Activated T-helper 1 cell treated with Interleukin-2 at 50 U/mL for 16 hours (primary cell): ENCODE measurements at regions not wholly inside any gene's neighbourhood (a gene's known extent, or its start where the extent isn't known, plus 50 kb on each side); places are given as distances from the start of the nearest gene placed in this dataset.

Experiments used
- DNase-seq: peaks from one replicate; pipeline ENCODE4 v3.0.0-alpha.2; 2020; ENCODE audit warnings: low read depth

DNA sequence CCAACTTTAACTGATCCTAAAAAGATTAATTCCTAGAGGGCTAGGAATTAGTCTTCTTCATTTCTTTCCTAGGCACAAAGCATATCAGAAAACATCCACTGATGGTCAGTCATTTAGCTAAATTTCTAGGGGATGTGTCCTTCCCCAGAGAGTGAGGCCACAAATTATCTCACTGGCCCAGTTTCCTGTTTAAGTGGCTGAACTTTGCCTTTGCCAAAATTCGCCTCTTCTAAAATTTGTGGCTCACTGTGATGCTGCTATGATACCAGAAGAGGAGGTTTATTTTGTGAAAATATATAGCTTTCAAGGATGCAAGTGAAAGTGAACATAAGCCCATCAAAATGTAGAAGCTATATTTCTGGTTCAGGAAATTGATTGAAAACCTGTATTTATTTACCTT lies 98.1 kb upstream of the FER start:
- DNase-seq: no peak

DNA sequence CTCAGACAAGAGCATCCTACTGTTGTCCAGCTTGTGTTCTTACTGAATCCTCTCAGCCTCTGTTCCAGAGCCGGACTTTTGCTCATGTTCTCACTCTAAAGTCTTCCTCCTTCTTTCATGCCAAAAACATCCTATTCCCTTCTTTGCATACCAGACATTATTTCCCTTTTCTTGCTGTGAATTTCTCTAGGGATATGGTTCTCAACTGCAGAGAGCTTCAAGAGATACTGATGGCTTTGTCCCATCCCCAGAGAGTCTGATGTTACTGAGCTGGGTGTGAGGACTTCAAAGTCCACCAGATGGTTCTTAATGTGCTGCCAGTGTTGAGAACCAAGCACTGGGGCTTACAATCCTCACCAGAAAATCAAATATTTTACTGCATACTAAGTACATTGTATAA lies 98.6 kb upstream of the FER start:
- DNase-seq: no peak

DNA sequence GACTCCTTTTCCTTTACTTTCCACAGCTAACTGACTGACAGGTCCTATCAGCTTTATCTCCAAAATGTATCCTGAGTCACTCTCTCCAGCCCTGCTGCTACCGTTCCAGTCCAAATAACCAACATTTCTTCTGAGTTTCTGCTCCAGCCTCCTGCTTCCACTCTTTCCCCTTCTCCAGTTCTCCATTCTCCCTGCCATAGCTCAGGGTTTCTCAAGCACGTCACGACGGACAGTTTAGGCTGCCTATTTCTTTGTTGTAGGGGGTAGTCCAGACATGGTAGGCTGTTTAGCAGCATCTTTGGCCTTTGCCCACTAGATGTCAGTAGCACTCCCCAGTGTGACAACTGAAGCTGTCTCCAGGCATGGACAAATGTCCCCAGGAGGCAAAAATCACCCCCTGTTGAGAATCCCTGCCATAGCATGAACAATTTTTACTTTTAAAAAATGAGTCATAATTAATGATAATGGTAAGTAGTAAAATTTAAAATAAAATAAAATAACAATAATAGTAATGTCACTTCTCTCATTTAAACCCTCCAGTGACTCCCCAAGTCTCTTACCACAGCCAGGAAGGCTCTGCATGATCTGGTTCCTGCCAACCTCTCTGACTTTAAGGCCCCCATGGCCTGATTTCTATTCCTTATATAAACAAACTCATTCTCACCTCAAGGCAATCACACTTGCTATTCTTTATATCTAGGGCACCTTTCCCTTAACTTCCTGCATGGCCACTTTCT lies 105.4 kb upstream of the FER start:
- peak; percentile 9 for DNase-seq

DNA sequence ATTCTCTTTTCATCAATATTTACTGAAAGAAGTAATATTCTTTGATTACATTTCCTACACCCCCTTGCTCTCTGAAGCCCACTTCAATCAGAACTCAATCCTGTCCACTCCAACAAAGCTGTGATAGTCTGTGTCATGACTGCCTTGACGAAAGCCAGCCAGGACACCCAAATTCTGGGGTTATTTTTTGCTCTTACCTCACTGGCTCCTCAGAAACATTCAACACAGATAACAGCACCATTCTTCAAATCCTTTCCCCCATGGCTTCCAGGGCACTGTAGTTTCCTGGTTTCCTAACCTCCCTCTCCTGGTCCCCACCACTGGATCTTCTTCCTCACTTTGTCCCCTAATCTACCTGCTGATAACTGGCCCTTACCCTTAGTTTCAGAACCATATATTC lies 106.1 kb upstream of the FER start:
- DNase-seq: no peak

DNA sequence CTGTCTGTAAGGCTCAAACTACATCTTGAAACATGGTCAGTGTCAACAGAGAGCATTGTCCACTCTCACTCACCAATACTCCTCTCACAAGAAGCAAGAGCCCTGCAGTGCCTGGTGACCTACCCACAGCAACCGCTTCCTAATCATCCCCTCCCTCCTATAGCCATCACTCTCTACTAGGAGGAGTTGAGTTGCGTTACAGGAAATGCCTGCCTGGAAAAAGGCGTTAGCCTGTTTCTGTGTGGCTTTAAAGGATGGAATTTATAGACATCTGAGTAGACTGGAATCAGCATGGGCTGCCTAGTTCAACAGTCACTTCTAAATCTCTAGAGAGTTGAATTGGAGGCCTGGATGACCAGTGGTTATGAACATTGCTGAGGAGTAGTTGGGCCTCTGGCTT lies 108.3 kb upstream of the FER start:
- no peak for DNase-seq

DNA sequence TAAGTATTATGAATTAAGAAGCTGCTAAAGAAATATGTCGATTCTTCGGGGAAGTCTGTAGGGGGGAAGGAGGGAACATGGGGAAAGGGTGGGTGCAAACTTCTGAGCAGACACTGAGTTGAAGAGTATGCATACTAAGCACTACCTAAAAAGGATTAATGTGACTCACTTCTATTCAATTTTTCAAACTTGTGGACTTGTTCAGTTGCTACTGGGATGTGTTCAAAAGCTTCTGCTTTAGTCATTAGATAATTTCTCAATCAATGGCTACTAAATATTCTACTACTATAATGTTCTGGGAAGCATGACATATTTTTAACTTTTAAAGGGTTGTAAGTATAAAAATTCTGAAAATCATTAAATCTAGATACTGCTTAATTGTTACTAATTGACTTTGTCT lies 109.7 kb upstream of the FER start:
- no peak for DNase-seq

DNA sequence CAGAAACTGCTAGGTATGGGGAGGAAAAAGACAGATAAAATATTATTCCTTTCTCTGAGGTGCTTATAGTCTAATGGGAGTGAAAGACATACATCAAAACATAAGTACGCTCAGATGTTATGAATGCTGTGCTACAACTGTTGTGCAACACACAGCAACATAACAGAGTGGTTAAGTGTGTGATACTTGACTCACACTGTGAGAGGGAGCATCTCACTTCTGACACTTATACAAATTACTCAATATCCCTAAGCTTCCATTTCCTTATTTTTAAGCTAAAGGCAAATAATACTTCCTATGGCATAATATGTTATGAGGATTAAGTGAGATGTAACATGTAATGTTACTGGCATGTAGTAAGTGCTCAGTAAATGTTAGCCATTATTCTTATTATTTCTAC lies 110.6 kb upstream of the FER start:
- no peak for DNase-seq

DNA sequence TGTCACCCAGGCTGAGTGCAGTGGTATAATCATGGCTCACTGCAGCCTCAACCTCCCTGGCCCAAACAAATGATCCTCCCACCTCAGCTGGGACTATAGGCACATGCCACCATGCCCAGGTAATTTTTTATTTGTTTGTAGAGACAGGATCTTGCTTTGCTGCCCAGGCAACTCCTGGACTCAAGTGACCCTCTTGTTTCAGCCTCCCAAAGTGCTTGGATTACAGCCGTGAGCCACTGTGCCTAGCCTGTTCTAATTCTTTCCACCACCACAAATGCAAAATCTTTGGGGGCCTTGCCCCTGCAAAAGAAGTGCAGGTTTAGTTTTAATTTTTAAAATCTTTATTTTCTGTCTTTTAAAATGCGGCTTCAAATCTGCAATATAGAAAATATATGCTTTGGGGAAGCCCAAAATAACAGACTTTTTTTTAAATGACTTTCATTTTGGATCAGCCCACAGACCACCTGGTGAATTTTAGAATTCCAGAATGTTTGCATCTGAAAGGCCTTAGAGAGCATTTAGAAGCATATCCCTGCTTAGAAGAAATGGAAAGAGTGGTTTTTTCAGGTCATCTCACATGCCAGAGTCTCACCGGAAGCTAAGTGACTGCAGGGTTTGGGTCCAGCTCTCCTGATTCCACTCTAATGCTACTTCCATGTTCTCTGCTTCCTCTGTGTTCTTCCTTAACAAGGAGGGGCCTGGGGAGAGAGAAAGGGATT lies 111.4 kb upstream of the FER start:
- DNase-seq: no peak

DNA sequence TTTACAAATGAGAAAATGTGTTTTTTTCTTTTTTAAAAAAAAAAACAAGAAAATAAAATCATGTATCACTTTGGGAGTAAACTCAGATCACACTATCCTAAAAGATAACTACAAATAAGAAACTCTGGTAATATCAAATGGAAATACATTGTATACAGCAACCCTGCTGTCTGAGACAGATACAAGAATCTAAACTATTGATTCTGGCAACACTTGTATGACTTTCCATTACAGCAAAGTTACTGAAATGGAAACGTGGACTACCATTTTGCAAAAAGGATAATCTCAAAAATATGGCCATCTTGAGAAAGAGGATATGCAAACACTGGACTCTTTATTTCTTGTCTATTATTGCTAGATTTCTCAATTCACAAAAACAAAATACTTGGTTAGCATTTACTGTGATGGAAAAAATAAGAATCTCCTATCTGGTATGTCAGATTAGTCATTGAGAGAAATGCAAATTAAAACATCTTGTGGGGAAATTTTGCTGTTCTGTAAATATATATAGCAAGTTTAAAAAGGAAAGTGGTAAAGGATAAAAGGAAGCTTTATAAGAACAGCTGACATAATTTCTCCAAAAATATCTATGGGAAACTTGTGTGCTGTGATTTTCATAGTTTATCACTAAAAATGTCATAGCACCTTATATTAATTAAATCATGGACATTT lies 112.9 kb upstream of the FER start:
- DNase-seq: no peak

DNA sequence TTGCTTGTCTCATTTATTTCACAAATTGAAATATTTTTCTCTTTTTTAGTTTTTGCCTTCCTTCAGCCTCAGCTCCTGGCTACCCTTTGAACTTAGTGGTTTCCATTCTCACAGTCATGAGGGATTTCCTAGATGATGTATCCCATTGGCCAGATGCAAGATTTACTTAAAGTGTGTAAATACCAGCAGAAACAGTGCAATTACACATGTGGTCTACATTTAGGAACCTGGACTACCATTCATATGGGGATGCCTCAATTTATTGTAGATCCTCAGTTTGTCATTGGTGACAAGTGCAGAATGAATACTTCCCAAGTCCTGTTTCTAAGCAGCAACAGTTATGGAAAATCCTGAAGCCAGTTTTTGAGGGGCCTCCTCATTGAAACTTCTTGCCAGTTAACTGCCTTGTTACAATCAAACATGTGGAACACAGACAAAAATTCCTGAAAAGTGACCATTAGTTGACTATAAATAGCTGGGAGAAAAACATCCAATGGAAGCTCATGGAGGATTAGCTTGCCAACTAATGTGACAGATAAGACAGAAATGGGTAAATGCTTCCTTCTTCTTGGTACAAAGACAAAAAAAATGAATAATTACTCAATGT lies 113.6 kb upstream of the FER start:
- no peak for DNase-seq

DNA sequence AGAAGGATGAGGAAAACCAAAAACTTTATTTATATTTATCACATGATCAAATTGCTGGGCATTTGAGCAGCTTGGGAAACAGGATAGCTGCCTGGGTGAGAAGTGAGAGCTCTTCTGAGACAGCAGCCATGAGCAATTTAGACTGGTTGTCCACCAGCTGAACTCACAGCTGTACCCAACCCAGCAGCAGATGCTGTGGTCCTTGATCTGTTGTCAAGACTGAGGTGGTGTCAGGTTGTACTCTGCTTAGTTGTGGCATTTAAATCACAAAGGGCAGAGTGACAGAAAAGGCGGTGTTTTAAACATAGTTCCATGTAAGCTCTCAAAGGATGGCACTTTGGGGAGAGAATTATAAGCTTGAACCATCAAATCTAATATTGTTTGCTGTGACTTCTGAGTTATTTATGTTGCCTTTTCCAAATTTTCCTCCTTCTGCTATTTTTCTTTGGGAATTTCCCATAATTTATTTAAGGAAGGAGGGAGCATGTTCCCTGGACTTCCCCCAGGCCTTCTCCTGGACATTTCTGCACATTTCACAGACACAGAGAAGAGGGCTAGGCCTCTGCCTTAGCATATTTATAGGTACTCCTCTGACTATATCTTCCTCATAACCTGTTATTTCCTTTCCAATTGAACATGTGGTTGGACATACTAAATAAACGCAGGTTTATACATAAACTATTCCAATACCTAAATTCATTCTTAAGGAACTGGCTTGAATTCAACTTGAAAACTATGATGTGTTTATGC lies 117.7 kb upstream of the FER start:
- no peak for DNase-seq

DNA sequence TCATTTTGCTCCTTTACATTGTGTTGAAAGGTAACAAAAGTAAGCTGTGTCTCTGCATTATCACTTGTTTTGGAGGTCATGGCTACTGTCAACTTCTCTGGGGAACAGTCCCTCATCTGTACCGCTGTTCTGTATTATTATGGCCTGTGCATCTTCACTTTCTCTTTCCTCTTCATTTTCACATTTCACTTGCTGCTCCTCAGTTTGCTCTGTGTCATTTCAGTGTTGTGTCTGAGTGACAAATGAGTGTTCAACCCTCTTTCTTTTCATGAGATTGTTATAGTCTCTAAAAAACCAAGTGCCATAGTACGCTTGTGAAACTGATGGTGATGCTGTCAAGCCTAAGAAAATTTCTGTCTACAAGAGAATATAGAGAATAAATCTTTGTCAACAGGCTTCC lies 122.0 kb upstream of the FER start:
- no peak for DNase-seq

DNA sequence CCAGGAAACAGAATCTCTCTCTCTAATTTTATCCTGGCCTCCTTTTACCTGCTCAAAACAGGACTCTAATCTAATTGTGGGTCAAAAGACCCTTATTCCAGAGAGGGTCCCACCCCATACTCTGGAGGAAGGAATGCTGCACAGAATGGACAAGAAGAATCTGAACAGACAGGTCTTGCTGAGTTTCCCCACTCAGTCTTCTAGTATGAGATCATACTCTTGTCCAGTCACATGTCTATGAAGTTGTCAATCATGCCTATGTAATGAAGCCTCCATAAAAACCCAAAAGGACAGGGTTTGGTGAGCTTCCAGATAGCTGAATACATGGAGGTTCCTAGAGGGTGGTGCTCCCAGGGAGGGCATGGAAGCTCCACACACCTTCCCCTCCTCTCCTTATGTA lies 123.9 kb upstream of the FER start:
- no peak for DNase-seq

DNA sequence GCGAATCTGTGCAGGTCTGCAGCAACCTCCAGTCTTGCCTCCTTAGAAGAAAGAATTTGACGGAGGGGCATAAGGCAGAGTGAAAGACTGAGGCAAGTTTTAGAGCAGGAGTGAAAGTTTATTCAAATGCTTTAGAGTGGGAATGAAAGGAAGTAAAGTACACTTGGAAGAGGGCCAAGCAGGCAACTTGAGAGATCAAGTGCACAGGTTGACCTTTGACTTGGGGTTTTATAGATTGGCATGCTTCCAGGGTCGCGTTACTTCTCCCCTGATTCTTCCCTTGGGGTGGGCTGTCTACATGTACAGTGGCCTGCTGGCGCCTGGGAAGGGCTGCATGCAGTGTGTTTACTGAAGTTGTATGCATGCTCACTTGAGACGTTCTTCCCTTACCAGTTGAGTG lies 127.2 kb upstream of the FER start:
- no peak for DNase-seq

DNA sequence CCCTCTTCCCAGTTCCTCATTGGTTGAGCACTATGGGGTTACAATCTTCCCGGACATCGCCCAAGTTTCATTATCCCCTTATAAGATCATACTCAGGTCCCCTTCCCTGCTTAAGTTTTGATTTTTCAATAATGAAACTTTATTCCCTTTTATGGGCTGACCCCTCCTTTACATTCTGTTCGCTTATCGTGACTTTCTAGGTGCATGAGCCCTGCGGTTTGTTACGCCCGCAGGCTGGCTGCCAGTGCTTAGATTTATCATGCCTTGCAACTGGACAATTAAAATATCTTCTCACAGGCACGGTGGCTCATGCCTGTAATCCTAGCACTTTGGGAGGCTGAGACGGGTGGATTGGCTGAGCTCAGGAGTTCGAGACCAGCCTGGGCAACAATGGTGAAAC lies 127.9 kb upstream of the FER start:
- no peak for DNase-seq

DNA sequence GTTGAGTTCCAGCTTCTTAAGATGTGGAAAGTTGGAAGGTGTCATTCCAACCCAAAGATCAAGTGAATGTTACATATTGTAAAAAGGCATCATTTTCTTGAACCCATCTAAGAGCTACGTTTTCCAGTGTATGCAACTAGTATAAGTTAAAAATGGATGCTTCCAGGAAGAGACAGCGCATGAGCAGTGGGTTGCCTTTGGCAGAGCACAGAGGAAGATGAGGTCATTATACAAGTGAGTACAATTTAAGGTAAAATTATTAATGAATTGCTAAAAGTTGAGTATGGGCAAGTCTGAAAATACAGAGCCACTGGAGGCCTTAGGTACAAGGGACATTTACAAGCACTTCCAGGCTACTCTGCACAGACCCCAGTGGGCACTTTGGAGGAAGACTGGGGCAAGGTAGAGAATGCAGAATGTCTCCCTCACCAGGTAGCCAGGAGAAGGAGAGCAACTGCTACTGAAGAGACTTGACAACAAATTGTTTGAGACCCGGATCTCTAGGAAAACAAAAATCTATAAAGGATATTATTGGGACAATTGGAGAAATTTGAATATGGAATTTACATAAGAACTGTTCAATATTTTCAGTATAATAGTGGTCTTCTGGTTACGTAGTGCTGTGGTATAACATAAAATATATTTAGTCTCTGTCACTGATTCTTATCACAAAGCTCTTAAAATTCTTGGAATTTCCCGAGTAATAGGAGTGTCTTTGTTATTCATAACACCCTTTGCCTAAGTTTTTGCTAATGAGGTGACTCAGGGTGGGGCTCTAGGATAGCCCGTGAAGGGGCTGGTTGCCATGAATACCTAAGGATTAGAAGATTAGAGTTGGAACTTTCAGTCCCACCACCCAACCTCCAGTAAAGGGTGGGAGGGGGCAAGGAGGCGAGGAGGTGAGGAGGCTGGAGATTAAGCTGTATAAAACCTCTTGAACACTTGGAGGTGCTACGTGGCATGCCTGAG lies 129.9 kb upstream of the FER start:
- no peak for DNase-seq

DNA sequence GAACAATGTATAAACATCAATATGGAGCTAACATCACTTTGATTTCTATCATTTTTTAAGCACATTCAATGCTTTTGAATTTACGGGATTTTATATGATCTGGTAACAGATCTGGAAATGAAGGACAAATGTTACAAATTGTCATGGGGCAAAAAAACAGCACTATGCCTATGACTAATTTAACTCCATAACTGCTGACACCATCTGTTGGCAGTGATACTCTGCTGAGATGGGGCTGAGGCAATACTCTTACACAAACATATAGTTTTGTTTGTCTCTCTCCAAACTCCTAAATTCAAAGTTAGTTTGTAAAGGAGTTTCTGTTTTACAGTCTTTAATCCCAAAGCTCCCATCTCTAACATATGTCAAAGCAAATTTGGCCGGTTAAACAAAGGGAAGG lies 132.5 kb upstream of the FER start:
- DNase-seq: no peak

DNA sequence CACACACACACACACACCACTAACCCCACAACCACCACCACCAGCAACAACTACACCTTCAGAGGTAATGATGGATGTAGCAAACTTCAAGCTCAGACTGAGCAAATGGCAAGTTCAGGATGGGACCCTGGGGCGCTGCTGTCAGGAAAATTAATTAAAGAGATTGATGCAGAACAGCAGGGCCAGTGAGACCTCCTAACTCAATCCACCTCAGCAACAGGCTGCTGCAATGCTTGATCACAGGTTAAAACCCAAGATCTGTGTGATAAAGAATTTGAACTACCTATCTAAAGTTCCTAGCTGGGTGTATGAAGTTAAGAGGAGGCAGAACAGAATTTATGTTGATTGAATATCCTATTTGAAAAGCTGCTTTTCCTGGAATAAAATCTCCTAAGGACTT lies 140.3 kb upstream of the FER start:
- DNase-seq: no peak

DNA sequence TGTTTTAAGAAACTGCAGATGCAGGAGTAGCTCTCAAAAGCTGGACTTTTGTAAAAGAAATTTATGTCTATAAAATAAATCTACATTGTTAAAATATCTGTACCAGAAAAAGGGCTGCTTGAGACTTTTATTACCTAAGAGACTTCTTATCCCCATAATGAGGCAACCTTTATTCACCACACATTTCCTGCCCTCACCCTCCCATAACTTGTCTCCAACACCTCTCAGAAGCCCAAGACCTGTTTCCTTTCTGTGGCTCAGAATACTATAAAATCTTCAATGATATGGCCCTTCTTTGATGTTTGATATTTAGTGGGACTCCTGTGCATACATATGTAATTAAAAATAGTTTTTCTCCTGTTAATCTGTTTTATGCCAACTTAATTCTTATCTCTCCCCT lies 141.5 kb upstream of the FER start:
- no peak for DNase-seq

DNA sequence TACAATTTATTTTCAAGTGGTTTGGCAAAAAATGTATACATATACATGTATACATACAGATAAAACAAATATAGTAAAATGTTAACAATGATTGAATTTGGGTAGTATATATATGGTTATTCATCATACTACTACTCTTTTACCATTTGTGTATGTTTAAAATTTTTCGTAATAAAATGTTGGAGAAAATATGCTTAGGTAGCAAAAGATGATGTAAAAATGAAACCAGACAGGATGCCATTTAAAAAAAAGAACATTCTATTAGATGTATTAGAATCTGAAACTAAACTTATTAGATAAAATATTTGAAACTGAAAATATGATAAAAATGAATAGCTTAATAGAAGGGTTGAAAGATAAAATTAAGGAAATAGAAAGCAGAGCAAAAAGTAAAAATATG lies 144.9 kb upstream of the FER start:
- no peak for DNase-seq

DNA sequence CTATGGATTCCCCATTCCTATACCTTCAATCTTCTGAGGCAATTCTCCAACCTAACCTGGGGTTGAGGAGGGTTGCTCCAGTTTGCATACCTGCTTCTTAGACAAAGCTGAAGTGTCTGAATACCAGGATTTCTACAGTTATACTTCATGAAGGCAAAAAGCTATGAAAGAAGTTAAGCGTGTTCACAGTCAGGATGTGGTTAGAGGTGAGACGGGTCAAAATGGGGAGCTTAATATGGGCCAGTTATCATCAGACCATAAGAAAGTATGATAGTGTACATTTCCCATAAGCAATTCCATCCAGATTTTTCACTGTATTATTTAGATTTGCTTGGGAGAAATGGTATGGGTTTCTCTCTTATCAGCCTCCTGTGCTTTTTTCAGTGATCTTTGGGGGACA lies 156.9 kb upstream of the FER start:
- DNase-seq: no peak
